ENCODE measurements at regions not wholly inside any gene's neighbourhood (a gene's known extent, or its start where the extent isn't known, plus 50 kb on each side); places are given as distances from the start of the nearest gene placed in this dataset.

GRCh38 chr3:159366476-159366875, 564.6 kb downstream of the MFSD1 start:
- TF ChIP-seq CTCF (IDR thresholded peaks at IDR 0.05; ENCODE audit: low read depth, low read length): no peak
- no peak for TF ChIP-seq POLR2A (IDR thresholded peaks at IDR 0.05; ENCODE audit: extremely low read depth, insufficient read length)

Measured in NB4 (cell line).